ENCODE measurements at regions not wholly inside any gene's neighbourhood (a gene's known extent, or its start where the extent isn't known, plus 50 kb on each side); places are given as distances from the start of the nearest gene placed in this dataset.

GRCh38 chr6:55632953-55633352 is 54.0 kb upstream of the HMGCLL1 start:
- H3K4me3 Mint-ChIP-seq (ENCODE audit: unreplicated experiment), result no peak overlapping the region
- H3K27ac Mint-ChIP-seq (ENCODE audit: unreplicated experiment), result no peak overlapping the region
- H3K36me3 Mint-ChIP-seq (ENCODE audit: low read depth), result no peaks in the 10 kb centered on the region
- no peak for DNase-seq (ENCODE audit: low spot score)
- H3K27me3 Mint-ChIP-seq (ENCODE audit: low read depth), result no peaks in the 10 kb centered on the region
- H3K9me3 Mint-ChIP-seq (ENCODE audit: low read depth), result peaks cover 7% of the 10 kb centered on the region
- peaks cover 14% of the 10 kb centered on the region for H3K4me1 Mint-ChIP-seq (ENCODE audit: low read depth)
- TF ChIP-seq CTCF (IDR thresholded peaks at IDR 0.05), result no peak

All from chondrocyte (in vitro differentiated cells).